K562 (cell line): ENCODE measurements at regions not wholly inside any gene's neighbourhood (a gene's known extent, or its start where the extent isn't known, plus 50 kb on each side); places are given as distances from the start of the nearest gene placed in this dataset.

Experiments
- CBFA2T3 ChIP-seq: fragments of 450-650 bp; IDR thresholded peaks from 2 replicates; pipeline ENCODE4 v1.6.1; 2017
- CEBPG ChIP-seq, 3 experiments: fragments of 200-800 bp in 1 of 3; sonication (Bioruptor generic) in 1 of 3; sonication (generic) in 1 of 3; formaldehyde crosslinking in 1 of 3; IDR thresholded peaks in 2 of 3; conservative IDR thresholded peaks in 1 of 3; 2 replicates each; pipeline versions ENCODE4 v1.6.1 to v1.8.0; 2016 to 2022; ENCODE audit warnings: missing compliant biosample characterization in 2 of 3, missing genetic modification characterization in 2 of 3, mild to moderate bottlenecking in 1 of 3, missing genetic modification reagents in 1 of 3
- CLOCK ChIP-seq: fragments of 250-450 bp; sonication (Bioruptor Pico); IDR thresholded peaks from 2 replicates; pipeline ENCODE4 v1.4.0; 2020; ENCODE audit warnings: mild to moderate bottlenecking, moderate library complexity, borderline replicate concordance
- CREB5 ChIP-seq: fragments of 250-450 bp; sonication (Bioruptor Pico); IDR thresholded peaks from 2 replicates; pipeline ENCODE4 v1.5.0; 2020; ENCODE audit warnings: mild to moderate bottlenecking
- ETV5 ChIP-seq: sonication (generic); formaldehyde crosslinking; IDR thresholded peaks from 2 replicates; pipeline ENCODE4 v1.4.0; 2020; ENCODE audit warnings: low read depth, mild to moderate bottlenecking, missing genetic modification reagents
- ID3 ChIP-seq, 2 experiments: fragments of 250-450 bp in 1 of 2; fragments of 450-650 bp in 1 of 2; sonication (Bioruptor Pico) in 1 of 2; IDR thresholded peaks; 2 replicates each; pipeline versions ENCODE4 v1.6.1 to v1.8.0; 2016 to 2021; ENCODE audit warnings: mild to moderate bottlenecking in 2 of 2, moderate library complexity in 2 of 2, missing compliant biosample characterization in 1 of 2, missing genetic modification characterization in 1 of 2
- IRF2 ChIP-seq: sonication (generic); formaldehyde crosslinking; IDR thresholded peaks from 2 replicates; pipeline ENCODE4 v1.8.1; 2022; ENCODE audit warnings: mild to moderate bottlenecking, missing genetic modification reagents
- MCM5 ChIP-seq: fragments of 450-650 bp; IDR thresholded peaks from 2 replicates; pipeline ENCODE4 v1.6.1; 2016; ENCODE audit warnings: low read depth
- MEF2D ChIP-seq: conservative IDR thresholded peaks from 2 replicates; pipeline ENCODE4 v1.6.1; 2016; ENCODE audit warnings: low read depth, missing genetic modification characterization, missing compliant biosample characterization
- MNT ChIP-seq, 2 experiments: fragments of 450-650 bp; conservative IDR thresholded peaks; 2 replicates each; pipeline ENCODE4 v1.6.1; 2017; ENCODE audit warnings: mild to moderate bottlenecking in 2 of 2, moderate library complexity in 2 of 2
- NR0B1 ChIP-seq: fragments of 450-650 bp; IDR thresholded peaks from one replicate; pipeline ENCODE4 v1.6.1; 2018; ENCODE audit warnings: mild to moderate bottlenecking, moderate library complexity; ENCODE audit not compliant: partially characterized antibody
- PCBP2 ChIP-seq: fragments of 200-400 bp; formaldehyde crosslinking; IDR thresholded peaks from 2 replicates; pipeline ENCODE4 v1.6.1; 2018; ENCODE audit warnings: low read length, low read depth, mild to moderate bottlenecking, moderate library complexity; ENCODE audit not compliant: poor library complexity, severe bottlenecking
- PTRF ChIP-seq: fragments of 450-650 bp; IDR thresholded peaks from 2 replicates; pipeline ENCODE4 v1.6.1; 2016; ENCODE audit warnings: mild to moderate bottlenecking, missing genetic modification characterization, missing compliant biosample characterization
- RB1 ChIP-seq: fragments of 450-650 bp; IDR thresholded peaks from 2 replicates; pipeline ENCODE4 v1.6.1; 2017; ENCODE audit warnings: low read depth, mild to moderate bottlenecking
- RBM25 ChIP-seq: fragments of 200-400 bp; formaldehyde crosslinking; IDR thresholded peaks from 2 replicates; pipeline ENCODE4 v1.6.1; 2018; ENCODE audit warnings: low read length, low read depth, moderate library complexity; ENCODE audit not compliant: severe bottlenecking
- YY1 ChIP-seq, 3 experiments: IDR thresholded peaks; 2 replicates each; pipeline ENCODE4 v1.6.1; 2011; ENCODE audit warnings: low read length in 2 of 3, mild to moderate bottlenecking in 2 of 3, moderate library complexity in 2 of 3, borderline replicate concordance in 1 of 3, control low read depth in 1 of 3, low read depth in 1 of 3; ENCODE audit not compliant: insufficient read depth in 3 of 3, insufficient replicate concordance in 2 of 3, control insufficient read depth in 1 of 3, insufficient read length in 1 of 3; ENCODE audit errors: extremely low read depth in 1 of 3

GRCh38 chr2:42927334-42928160 is 135.2 kb upstream of the HAAO start (continued):
- TF ChIP-seq YY1 (IDR thresholded peaks at IDR 0.05; ENCODE audit: borderline replicate concordance in 1 of 3, control insufficient read depth in 1 of 3, extremely low read depth in 1 of 3, insufficient read depth in 3 of 3, insufficient read length in 1 of 3, insufficient replicate concordance in 2 of 3, low read depth in 1 of 3, low read length in 2 of 3) (peak in 2 of 3 experiments; percentile 29 to 74), RBM25 (no peak), CBFA2T3 (peak; percentile 83), CREB5 (CRISPR knock-in tag) (no peak), MNT (conservative IDR thresholded peaks at IDR 0.05) (0 out of 4 replicates have a peak, but pooled peaks of 1 of the 2 experiments have one; percentile 10), CEBPG (CRISPR knock-in tag; IDR thresholded peaks at IDR 0.05) (no peak), CEBPG (tag; conservative IDR thresholded peaks at IDR 0.05 in 1 of 2, IDR thresholded peaks at IDR 0.05 in 1 of 2) (no peak), CLOCK (CRISPR knock-in tag) (no peak), NR0B1 (no peak), RB1 (peak; percentile 19; the same call in 1 of the 2 replicates), ETV5 (CRISPR knock-in tag) (0 out of 2 replicates have a peak, but pooled peaks have one; percentile 33), IRF2 (CRISPR knock-in tag) (no peak), MEF2D (peak; percentile 71), MCM5 (no peak), ID3 (CRISPR knock-in tag; IDR thresholded peaks at IDR 0.05) (no peak), ID3 (tag; IDR thresholded peaks at IDR 0.05) (peak; percentile 94; the same call in 1 of the 2 replicates), PCBP2 (no peak), PTRF (tag) (0 out of 2 replicates have a peak, but pooled peaks have one; percentile 22)
